ENCODE measurements at regions not wholly inside any gene's neighbourhood (a gene's known extent, or its start where the extent isn't known, plus 50 kb on each side); places are given as distances from the start of the nearest gene placed in this dataset.
"Not testable (repeated sequence)": the region's sequence is repeated elsewhere in the genome, so short reads cannot be mapped to it uniquely, and the experiment has no call there.

- no peaks in the 10 kb centered on the region for H3K36me3 Mint-ChIP-seq
- no peaks in the 10 kb centered on the region for H3K27me3 Mint-ChIP-seq
- no peak overlapping the region for H3K27ac Mint-ChIP-seq
- H3K4me1 Mint-ChIP-seq: no peaks in the 10 kb centered on the region
- DNase-seq: no peak
- CTCF ChIA-PET: no interaction called here
- H3K9me3 Mint-ChIP-seq: peaks cover 2% of the 10 kb centered on the region
- H3K4me3 Mint-ChIP-seq: no peak overlapping the region
Measured at GRCh38 chr6:8633762-8634161, 198.4 kb upstream of the SLC35B3 start.

GRCh38 chr6:8628736-8629135 lies 193.4 kb upstream of the SLC35B3 start:
- H3K36me3 Mint-ChIP-seq: no peaks in the 10 kb centered on the region
- CTCF ChIA-PET: no interaction called here
- H3K27ac Mint-ChIP-seq: no peak overlapping the region
- H3K9me3 Mint-ChIP-seq: peaks cover 2% of the 10 kb centered on the region
- H3K4me3 Mint-ChIP-seq: no peak overlapping the region
- H3K4me1 Mint-ChIP-seq: no peaks in the 10 kb centered on the region
- DNase-seq: no peak
- H3K27me3 Mint-ChIP-seq: no peaks in the 10 kb centered on the region

GRCh38 chr6:8628063-8628462 lies 192.7 kb upstream of the SLC35B3 start:
- Mint-ChIP-seq H3K27me3 (no peaks in the 10 kb centered on the region), H3K9me3 (peaks cover 2% of the 10 kb centered on the region), H3K27ac (no peak overlapping the region), H3K4me1 (no peaks in the 10 kb centered on the region), H3K4me3 (no peak overlapping the region), H3K36me3 (no peaks in the 10 kb centered on the region)
- DNase-seq: no peak
- CTCF ChIA-PET: no interaction called here

- Mint-ChIP-seq H3K4me1 (no peaks in the 10 kb centered on the region), H3K9me3 (peaks cover 2% of the 10 kb centered on the region), H3K36me3 (no peaks in the 10 kb centered on the region), H3K4me3 (no peak overlapping the region), H3K27me3 (no peaks in the 10 kb centered on the region), H3K27ac (no peak overlapping the region)
- no peak for DNase-seq
- CTCF ChIA-PET: no interaction called here
Measured at GRCh38 chr6:8627085-8627861, 191.9 kb upstream of the SLC35B3 start.

- no peak for DNase-seq
- Mint-ChIP-seq H3K36me3 (no peaks in the 10 kb centered on the region), H3K4me3 (no peak overlapping the region)
Measured at GRCh38 chr6:8624665-8625064, 189.3 kb upstream of the SLC35B3 start.

GRCh38 chr6:8623441-8623840 lies 188.1 kb upstream of the SLC35B3 start:
- H3K9me3 Mint-ChIP-seq: peaks cover 2% of the 10 kb centered on the region
- CTCF ChIA-PET: no interaction called here
- no peaks in the 10 kb centered on the region for H3K27me3 Mint-ChIP-seq
- no peaks in the 10 kb centered on the region for H3K36me3 Mint-ChIP-seq
- no peaks in the 10 kb centered on the region for H3K4me1 Mint-ChIP-seq
- H3K27ac Mint-ChIP-seq: no peak overlapping the region
- DNase-seq: no peak
- H3K4me3 Mint-ChIP-seq: no peak overlapping the region

More at GRCh38 chr6:8624665-8625064, 189.3 kb upstream of the SLC35B3 start:
- Mint-ChIP-seq H3K4me1 (no peaks in the 10 kb centered on the region), H3K27ac (no peak overlapping the region), H3K9me3 (no peaks in the 10 kb centered on the region), H3K27me3 (no peaks in the 10 kb centered on the region)
- CTCF ChIA-PET: no interaction called here

- Mint-ChIP-seq H3K27ac (no peak overlapping the region), H3K27me3 (no peaks in the 10 kb centered on the region), H3K4me3 (no peak overlapping the region), H3K9me3 (peaks cover 5% of the 10 kb centered on the region), H3K36me3 (no peaks in the 10 kb centered on the region), H3K4me1 (no peaks in the 10 kb centered on the region)
- CTCF ChIA-PET: no interaction called here
- DNase-seq: no peak
Measured at GRCh38 chr6:8619853-8620252, 184.5 kb upstream of the SLC35B3 start.

- CTCF ChIA-PET, H3K9me3 Mint-ChIP-seq, H3K36me3 Mint-ChIP-seq, DNase-seq, H3K4me1 Mint-ChIP-seq, H3K4me3 Mint-ChIP-seq, H3K27me3 Mint-ChIP-seq, H3K27ac Mint-ChIP-seq: not testable (repeated sequence)
Measured at GRCh38 chr6:8619408-8619807, 184.1 kb upstream of the SLC35B3 start.

- CTCF ChIA-PET: no interaction called here
- Mint-ChIP-seq H3K27ac (no peak overlapping the region), H3K36me3 (no peaks in the 10 kb centered on the region), H3K4me1 (no peaks in the 10 kb centered on the region), H3K27me3 (peaks cover 5% of the 10 kb centered on the region), H3K9me3 (peaks cover 7% of the 10 kb centered on the region), H3K4me3 (no peak overlapping the region)
- DNase-seq: no peak
Measured at GRCh38 chr6:8608737-8609136, 173.4 kb upstream of the SLC35B3 start.

GRCh38 chr6:8589941-8590729 lies 154.8 kb upstream of the SLC35B3 start:
- Mint-ChIP-seq H3K36me3 (no peaks in the 10 kb centered on the region), H3K9me3 (peaks cover 9% of the 10 kb centered on the region), H3K4me3 (no peak overlapping the region), H3K27me3 (no peaks in the 10 kb centered on the region), H3K27ac (no peak overlapping the region), H3K4me1 (no peaks in the 10 kb centered on the region)
- DNase-seq: no peak
- CTCF ChIA-PET: no interaction called here

GRCh38 chr6:8588176-8588575 lies 152.8 kb upstream of the SLC35B3 start:
- no peak for DNase-seq
- H3K27ac Mint-ChIP-seq: no peak overlapping the region
- no peaks in the 10 kb centered on the region for H3K4me1 Mint-ChIP-seq
- no peaks in the 10 kb centered on the region for H3K27me3 Mint-ChIP-seq
- H3K4me3 Mint-ChIP-seq: no peak overlapping the region
- H3K9me3 Mint-ChIP-seq: peaks cover 13% of the 10 kb centered on the region
- H3K36me3 Mint-ChIP-seq: no peaks in the 10 kb centered on the region
- CTCF ChIA-PET: no interaction called here

- peaks cover 8% of the 10 kb centered on the region for H3K9me3 Mint-ChIP-seq
- CTCF ChIA-PET: no interaction called here
- H3K4me1 Mint-ChIP-seq: no peaks in the 10 kb centered on the region
- no peak overlapping the region for H3K27ac Mint-ChIP-seq
- no peak for DNase-seq
- no peaks in the 10 kb centered on the region for H3K27me3 Mint-ChIP-seq
- H3K4me3 Mint-ChIP-seq: no peak overlapping the region
- no peaks in the 10 kb centered on the region for H3K36me3 Mint-ChIP-seq
Measured at GRCh38 chr6:8583291-8583690, 147.9 kb upstream of the SLC35B3 start.

- H3K36me3 Mint-ChIP-seq: no peaks in the 10 kb centered on the region
- DNase-seq: no peak
- CTCF ChIA-PET: no interaction called here
- no peak overlapping the region for H3K27ac Mint-ChIP-seq
- peaks cover under 1% of the 10 kb centered on the region for H3K9me3 Mint-ChIP-seq
- no peak overlapping the region for H3K4me3 Mint-ChIP-seq
- no peaks in the 10 kb centered on the region for H3K4me1 Mint-ChIP-seq
- H3K27me3 Mint-ChIP-seq: no peaks in the 10 kb centered on the region
Measured at GRCh38 chr6:8579372-8579771, 144.0 kb upstream of the SLC35B3 start.

GRCh38 chr6:8578006-8578405 lies 142.7 kb upstream of the SLC35B3 start:
- Mint-ChIP-seq H3K9me3 (no peaks in the 10 kb centered on the region), H3K4me1 (no peaks in the 10 kb centered on the region), H3K27me3 (no peaks in the 10 kb centered on the region), H3K36me3 (no peaks in the 10 kb centered on the region), H3K27ac (no peak overlapping the region), H3K4me3 (no peak overlapping the region)
- CTCF ChIA-PET: no interaction called here
- no peak for DNase-seq

GRCh38 chr6:8574749-8575468 lies 139.6 kb upstream of the SLC35B3 start:
- Mint-ChIP-seq H3K9me3 (no peaks in the 10 kb centered on the region), H3K4me1 (no peaks in the 10 kb centered on the region), H3K4me3 (no peak overlapping the region), H3K36me3 (no peaks in the 10 kb centered on the region), H3K27me3 (no peaks in the 10 kb centered on the region), H3K27ac (no peak overlapping the region)
- CTCF ChIA-PET: no interaction called here
- DNase-seq: no peak
